SK-N-SH treated with all-trans-retinoic acid at 6 μM for 48 hours (cell line): ENCODE measurements at regions not wholly inside any gene's neighbourhood (a gene's known extent, or its start where the extent isn't known, plus 50 kb on each side); places are given as distances from the start of the nearest gene placed in this dataset.

Experiments
- ATAC-seq: fragments of 200-7000 bp; cut with Tn5 transposase; 3 replicates; pipeline ENCODE4 v1.9.1; 2020; ENCODE audit warnings: mild to moderate bottlenecking, moderate library complexity
- ARNTL ChIP-seq: fragments of 450-650 bp; formaldehyde crosslinking; IDR thresholded peaks from 2 replicates; pipeline ENCODE4 v1.5.0; 2020; ENCODE audit warnings: low read depth, mild to moderate bottlenecking, moderate library complexity, borderline replicate concordance
- BACH2 ChIP-seq: fragments of 250-450 bp; sonication (Bioruptor Pico); IDR thresholded peaks from 2 replicates; pipeline ENCODE4 v1.9.0; 2021; ENCODE audit warnings: mild to moderate bottlenecking, borderline replicate concordance
- CSDC2 ChIP-seq: fragments of 250-450 bp; sonication (Bioruptor Pico); IDR thresholded peaks from 2 replicates; pipeline ENCODE4 v1.5.0; 2020; ENCODE audit warnings: mild to moderate bottlenecking, moderate library complexity
- ESRRG ChIP-seq: fragments of 250-450 bp; sonication (Bioruptor Pico); IDR thresholded peaks from 2 replicates; pipeline ENCODE4 v1.6.1; 2021; ENCODE audit warnings: mild to moderate bottlenecking
- GLIS3 ChIP-seq: fragments of 250-450 bp; sonication (Bioruptor Pico); IDR thresholded peaks from 2 replicates; pipeline ENCODE4 v1.5.0; 2020; ENCODE audit warnings: mild to moderate bottlenecking, moderate library complexity
- ISL1 ChIP-seq: fragments of 250-450 bp; sonication (Bioruptor Pico); IDR thresholded peaks from 2 replicates; pipeline ENCODE4 v2.1.2; 2022; ENCODE audit warnings: mild to moderate bottlenecking, moderate library complexity
- OSR1 ChIP-seq: fragments of 250-450 bp; sonication (Bioruptor Pico); IDR thresholded peaks from 2 replicates; pipeline ENCODE4 v1.8.0; 2022; ENCODE audit warnings: moderate library complexity, mild to moderate bottlenecking, inconsistent platforms
- PPARA ChIP-seq: fragments of 250-450 bp; sonication (Bioruptor Pico); IDR thresholded peaks from 2 replicates; pipeline ENCODE4 v1.5.0; 2020; ENCODE audit warnings: mild to moderate bottlenecking, borderline replicate concordance
- RARB ChIP-seq: fragments of 250-450 bp; sonication (Bioruptor Pico); IDR thresholded peaks from 2 replicates; pipeline ENCODE4 v1.8.0; 2021; ENCODE audit warnings: mild to moderate bottlenecking, moderate library complexity
- SNAI2 ChIP-seq: fragments of 250-450 bp; sonication (Bioruptor Pico); IDR thresholded peaks from 2 replicates; pipeline ENCODE4 v1.5.0; 2020; ENCODE audit warnings: mild to moderate bottlenecking, moderate library complexity
- TCF4 ChIP-seq: fragments of 250-450 bp; sonication (Bioruptor Pico); IDR thresholded peaks from 2 replicates; pipeline ENCODE4 v1.8.0; 2021; ENCODE audit warnings: mild to moderate bottlenecking, moderate library complexity, borderline replicate concordance
- TOX ChIP-seq: fragments of 250-450 bp; sonication (Bioruptor Pico); IDR thresholded peaks from 2 replicates; pipeline ENCODE4 v1.8.0; 2021; ENCODE audit warnings: mild to moderate bottlenecking, moderate library complexity, borderline replicate concordance
- ZC3H10 ChIP-seq: fragments of 250-450 bp; sonication (Bioruptor Pico); IDR thresholded peaks from 2 replicates; pipeline ENCODE4 v1.5.1; 2021; ENCODE audit warnings: mild to moderate bottlenecking, moderate library complexity
- ZFP3 ChIP-seq: fragments of 250-450 bp; sonication (Bioruptor Pico); IDR thresholded peaks from 2 replicates; pipeline ENCODE4 v1.5.0; 2020; ENCODE audit warnings: mild to moderate bottlenecking, moderate library complexity
- ZNF565 ChIP-seq: fragments of 450-650 bp; formaldehyde crosslinking; conservative IDR thresholded peaks from 2 replicates; pipeline ENCODE4 v1.5.0; 2020; ENCODE audit warnings: low read depth, mild to moderate bottlenecking, moderate library complexity
- ZNF70 ChIP-seq: fragments of 450-650 bp; formaldehyde crosslinking; IDR thresholded peaks from 2 replicates; pipeline ENCODE4 v1.5.0; 2020; ENCODE audit warnings: mild to moderate bottlenecking, moderate library complexity
- ZNF8 ChIP-seq: fragments of 450-650 bp; formaldehyde crosslinking; IDR thresholded peaks from 2 replicates; pipeline ENCODE4 v1.5.0; 2020; ENCODE audit warnings: mild to moderate bottlenecking, moderate library complexity
- TF ChIP-seq, protein P1 (sequence below): fragments of 250-450 bp; sonication (Bioruptor Pico); IDR thresholded peaks from 2 replicates; pipeline ENCODE4 v1.8.0; 2020; ENCODE audit warnings: mild to moderate bottlenecking, moderate library complexity, borderline replicate concordance
- TF ChIP-seq, protein P2 (sequence below): fragments of 250-450 bp; sonication (Bioruptor Pico); IDR thresholded peaks from 2 replicates; pipeline ENCODE4 v1.5.0; 2020; ENCODE audit warnings: mild to moderate bottlenecking, moderate library complexity
- TF ChIP-seq, protein P3 (sequence below): fragments of 250-450 bp; sonication (Bioruptor Pico); IDR thresholded peaks from 2 replicates; pipeline ENCODE4 v1.5.1; 2021; ENCODE audit warnings: mild to moderate bottlenecking, moderate library complexity
- TF ChIP-seq, protein P4 (sequence below): fragments of 250-450 bp; sonication (Bioruptor Pico); IDR thresholded peaks from 2 replicates; pipeline ENCODE4 v1.5.1; 2020; ENCODE audit warnings: low read depth, mild to moderate bottlenecking, moderate library complexity
- TF ChIP-seq, protein P5 (sequence below): fragments of 250-450 bp; sonication (Bioruptor Pico); IDR thresholded peaks from 2 replicates; pipeline ENCODE4 v1.8.0; 2021; ENCODE audit warnings: low read depth, mild to moderate bottlenecking, moderate library complexity, borderline replicate concordance

DNA sequence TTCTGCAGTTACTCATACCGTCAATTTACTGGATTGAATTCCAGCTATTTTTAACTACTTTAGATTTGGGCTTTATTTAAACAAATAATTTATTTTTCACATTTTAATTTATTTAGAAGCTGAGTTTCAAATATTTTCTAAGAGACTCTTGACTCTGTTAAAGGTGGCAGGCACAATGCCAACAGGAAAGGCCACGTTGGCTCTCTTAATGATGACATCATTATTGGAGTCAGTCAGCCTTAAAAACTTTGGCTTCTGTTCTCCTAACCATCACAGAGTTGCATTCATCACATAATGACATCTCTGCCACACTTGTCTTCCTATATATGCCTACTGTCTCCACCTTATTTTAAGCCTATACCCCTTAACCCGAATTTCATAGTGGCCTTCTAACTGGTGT, 172.3 kb upstream of the PLPPR1 start:
- no peak for TF ChIP-seq ZFP3 (CRISPR knock-in tag)
- TF ChIP-seq ARNTL (CRISPR knock-in tag) = no peak
- TF ChIP-seq, protein P1, sequence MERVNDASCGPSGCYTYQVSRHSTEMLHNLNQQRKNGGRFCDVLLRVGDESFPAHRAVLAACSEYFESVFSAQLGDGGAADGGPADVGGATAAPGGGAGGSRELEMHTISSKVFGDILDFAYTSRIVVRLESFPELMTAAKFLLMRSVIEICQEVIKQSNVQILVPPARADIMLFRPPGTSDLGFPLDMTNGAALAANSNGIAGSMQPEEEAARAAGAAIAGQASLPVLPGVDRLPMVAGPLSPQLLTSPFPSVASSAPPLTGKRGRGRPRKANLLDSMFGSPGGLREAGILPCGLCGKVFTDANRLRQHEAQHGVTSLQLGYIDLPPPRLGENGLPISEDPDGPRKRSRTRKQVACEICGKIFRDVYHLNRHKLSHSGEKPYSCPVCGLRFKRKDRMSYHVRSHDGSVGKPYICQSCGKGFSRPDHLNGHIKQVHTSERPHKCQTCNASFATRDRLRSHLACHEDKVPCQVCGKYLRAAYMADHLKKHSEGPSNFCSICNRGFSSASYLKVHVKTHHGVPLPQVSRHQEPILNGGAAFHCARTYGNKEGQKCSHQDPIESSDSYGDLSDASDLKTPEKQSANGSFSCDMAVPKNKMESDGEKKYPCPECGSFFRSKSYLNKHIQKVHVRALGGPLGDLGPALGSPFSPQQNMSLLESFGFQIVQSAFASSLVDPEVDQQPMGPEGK (CRISPR knock-in tag) = no peak
- TF ChIP-seq BACH2 (CRISPR knock-in tag) = no peak
- TF ChIP-seq, protein P2, sequence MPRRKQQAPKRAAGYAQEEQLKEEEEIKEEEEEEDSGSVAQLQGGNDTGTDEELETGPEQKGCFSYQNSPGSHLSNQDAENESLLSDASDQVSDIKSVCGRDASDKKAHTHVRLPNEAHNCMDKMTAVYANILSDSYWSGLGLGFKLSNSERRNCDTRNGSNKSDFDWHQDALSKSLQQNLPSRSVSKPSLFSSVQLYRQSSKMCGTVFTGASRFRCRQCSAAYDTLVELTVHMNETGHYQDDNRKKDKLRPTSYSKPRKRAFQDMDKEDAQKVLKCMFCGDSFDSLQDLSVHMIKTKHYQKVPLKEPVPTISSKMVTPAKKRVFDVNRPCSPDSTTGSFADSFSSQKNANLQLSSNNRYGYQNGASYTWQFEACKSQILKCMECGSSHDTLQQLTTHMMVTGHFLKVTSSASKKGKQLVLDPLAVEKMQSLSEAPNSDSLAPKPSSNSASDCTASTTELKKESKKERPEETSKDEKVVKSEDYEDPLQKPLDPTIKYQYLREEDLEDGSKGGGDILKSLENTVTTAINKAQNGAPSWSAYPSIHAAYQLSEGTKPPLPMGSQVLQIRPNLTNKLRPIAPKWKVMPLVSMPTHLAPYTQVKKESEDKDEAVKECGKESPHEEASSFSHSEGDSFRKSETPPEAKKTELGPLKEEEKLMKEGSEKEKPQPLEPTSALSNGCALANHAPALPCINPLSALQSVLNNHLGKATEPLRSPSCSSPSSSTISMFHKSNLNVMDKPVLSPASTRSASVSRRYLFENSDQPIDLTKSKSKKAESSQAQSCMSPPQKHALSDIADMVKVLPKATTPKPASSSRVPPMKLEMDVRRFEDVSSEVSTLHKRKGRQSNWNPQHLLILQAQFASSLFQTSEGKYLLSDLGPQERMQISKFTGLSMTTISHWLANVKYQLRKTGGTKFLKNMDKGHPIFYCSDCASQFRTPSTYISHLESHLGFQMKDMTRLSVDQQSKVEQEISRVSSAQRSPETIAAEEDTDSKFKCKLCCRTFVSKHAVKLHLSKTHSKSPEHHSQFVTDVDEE (CRISPR knock-in tag) = no peak
- TF ChIP-seq GLIS3 (CRISPR knock-in tag) = no peak
- TF ChIP-seq ISL1 (CRISPR knock-in tag) = no peak
- no peak for TF ChIP-seq SNAI2 (CRISPR knock-in tag)
- TF ChIP-seq TOX (CRISPR knock-in tag) = no peak
- no peak for TF ChIP-seq ZNF70 (CRISPR knock-in tag)
- no peak for TF ChIP-seq RARB (CRISPR knock-in tag)
- TF ChIP-seq CSDC2 = no peak

DNA sequence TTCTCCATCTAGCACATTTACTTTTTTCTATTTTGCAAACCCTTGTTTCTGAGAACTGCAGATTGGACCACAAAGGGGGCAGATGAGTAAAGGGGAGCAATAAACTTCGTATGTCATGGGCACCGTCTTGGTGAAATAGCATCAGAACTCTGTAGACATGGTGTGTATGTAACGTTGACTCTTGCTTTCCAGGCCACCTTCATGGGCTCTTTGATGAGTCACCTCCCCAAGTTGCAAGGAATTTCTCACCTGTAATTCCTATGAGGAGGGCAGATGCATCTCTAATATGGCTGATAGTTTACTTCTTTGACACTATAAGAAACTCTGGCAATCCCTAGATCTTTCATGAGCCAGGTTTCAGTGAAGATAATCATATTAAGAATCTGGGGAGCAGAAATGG, 163.4 kb upstream of the PLPPR1 start:
- TF ChIP-seq ZNF8 (CRISPR knock-in tag) (no peak), ZFP3 (CRISPR knock-in tag) (no peak), PPARA (no peak), TCF4 (no peak), BACH2 (CRISPR knock-in tag) (no peak), ZNF70 (CRISPR knock-in tag) (no peak), ZC3H10 (CRISPR knock-in tag) (no peak), OSR1 (CRISPR knock-in tag) (no peak), ZNF565 (CRISPR knock-in tag) (no peak), ESRRG (CRISPR knock-in tag) (no peak), GLIS3 (CRISPR knock-in tag) (no peak), TOX (CRISPR knock-in tag) (no peak), RARB (CRISPR knock-in tag) (no peak)
- TF ChIP-seq, protein P3, sequence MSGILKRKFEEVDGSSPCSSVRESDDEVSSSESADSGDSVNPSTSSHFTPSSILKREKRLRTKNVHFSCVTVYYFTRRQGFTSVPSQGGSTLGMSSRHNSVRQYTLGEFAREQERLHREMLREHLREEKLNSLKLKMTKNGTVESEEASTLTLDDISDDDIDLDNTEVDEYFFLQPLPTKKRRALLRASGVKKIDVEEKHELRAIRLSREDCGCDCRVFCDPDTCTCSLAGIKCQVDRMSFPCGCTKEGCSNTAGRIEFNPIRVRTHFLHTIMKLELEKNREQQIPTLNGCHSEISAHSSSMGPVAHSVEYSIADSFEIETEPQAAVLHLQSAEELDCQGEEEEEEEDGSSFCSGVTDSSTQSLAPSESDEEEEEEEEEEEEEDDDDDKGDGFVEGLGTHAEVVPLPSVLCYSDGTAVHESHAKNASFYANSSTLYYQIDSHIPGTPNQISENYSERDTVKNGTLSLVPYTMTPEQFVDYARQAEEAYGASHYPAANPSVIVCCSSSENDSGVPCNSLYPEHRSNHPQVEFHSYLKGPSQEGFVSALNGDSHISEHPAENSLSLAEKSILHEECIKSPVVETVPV (CRISPR knock-in tag) = no peak
- TF ChIP-seq, protein P4, sequence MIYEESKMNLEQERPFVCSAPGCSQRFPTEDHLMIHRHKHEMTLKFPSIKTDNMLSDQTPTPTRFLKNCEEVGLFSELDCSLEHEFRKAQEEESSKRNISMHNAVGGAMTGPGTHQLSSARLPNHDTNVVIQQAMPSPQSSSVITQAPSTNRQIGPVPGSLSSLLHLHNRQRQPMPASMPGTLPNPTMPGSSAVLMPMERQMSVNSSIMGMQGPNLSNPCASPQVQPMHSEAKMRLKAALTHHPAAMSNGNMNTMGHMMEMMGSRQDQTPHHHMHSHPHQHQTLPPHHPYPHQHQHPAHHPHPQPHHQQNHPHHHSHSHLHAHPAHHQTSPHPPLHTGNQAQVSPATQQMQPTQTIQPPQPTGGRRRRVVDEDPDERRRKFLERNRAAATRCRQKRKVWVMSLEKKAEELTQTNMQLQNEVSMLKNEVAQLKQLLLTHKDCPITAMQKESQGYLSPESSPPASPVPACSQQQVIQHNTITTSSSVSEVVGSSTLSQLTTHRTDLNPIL = no peak
- ATAC-seq = no peak

More for the DNA sequence above, 172.3 kb upstream of the PLPPR1 start:
- ATAC-seq = no peak

DNA sequence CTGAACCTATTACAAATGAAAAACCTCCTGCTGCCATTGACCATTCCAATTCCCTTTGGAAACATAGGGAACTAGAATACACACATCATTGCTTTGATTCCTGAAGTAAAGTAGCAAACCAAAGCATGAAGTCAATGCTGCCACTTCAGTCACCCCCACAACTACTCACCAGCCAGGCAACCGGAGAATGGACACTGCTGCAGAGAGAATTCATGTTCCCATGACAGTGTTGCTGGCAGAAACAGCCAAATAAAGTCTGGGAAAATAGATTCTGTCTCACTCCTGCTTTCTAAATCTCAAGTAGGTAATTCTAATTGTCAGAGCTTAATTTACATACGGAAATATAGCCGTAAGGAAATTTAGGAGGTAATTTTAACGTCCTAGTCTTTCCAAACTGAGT, 162.9 kb upstream of the PLPPR1 start:
- no peak for ATAC-seq

More for the DNA sequence above, 162.9 kb upstream of the PLPPR1 start:
- no peak for TF ChIP-seq ZFP3 (CRISPR knock-in tag)
- TF ChIP-seq, protein P1 (CRISPR knock-in tag) = no peak
- TF ChIP-seq ZNF70 (CRISPR knock-in tag) = no peak
- no peak for TF ChIP-seq RARB (CRISPR knock-in tag)
- TF ChIP-seq, protein P5, sequence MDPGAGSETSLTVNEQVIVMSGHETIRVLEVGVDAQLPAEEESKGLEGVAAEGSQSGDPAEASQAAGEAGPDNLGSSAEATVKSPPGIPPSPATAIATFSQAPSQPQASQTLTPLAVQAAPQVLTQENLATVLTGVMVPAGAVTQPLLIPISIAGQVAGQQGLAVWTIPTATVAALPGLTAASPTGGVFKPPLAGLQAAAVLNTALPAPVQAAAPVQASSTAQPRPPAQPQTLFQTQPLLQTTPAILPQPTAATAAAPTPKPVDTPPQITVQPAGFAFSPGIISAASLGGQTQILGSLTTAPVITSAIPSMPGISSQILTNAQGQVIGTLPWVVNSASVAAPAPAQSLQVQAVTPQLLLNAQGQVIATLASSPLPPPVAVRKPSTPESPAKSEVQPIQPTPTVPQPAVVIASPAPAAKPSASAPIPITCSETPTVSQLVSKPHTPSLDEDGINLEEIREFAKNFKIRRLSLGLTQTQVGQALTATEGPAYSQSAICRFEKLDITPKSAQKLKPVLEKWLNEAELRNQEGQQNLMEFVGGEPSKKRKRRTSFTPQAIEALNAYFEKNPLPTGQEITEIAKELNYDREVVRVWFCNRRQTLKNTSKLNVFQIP = no peak
- no peak for TF ChIP-seq PPARA
- TF ChIP-seq SNAI2 (CRISPR knock-in tag) = no peak
- TF ChIP-seq CSDC2 = no peak
- TF ChIP-seq GLIS3 (CRISPR knock-in tag) = no peak
